OCI-LY1 (cell line): ENCODE measurements at regions not wholly inside any gene's neighbourhood (a gene's known extent, or its start where the extent isn't known, plus 50 kb on each side); places are given as distances from the start of the nearest gene placed in this dataset.

ENCODE experiments used
- H2AFZ ChIP-seq: fragments of 200-600 bp; sonication (generic), shearing (Covaris generic); 2 replicates; pipeline ENCODE4 v1.6.0; 2014; ENCODE audit warnings: antibody characterized with exemption, mild to moderate bottlenecking, low read length
- H3F3A ChIP-seq: fragments of 200-600 bp; sonication (generic), shearing (Covaris generic); 2 replicates; pipeline ENCODE4 v1.6.0; 2014; ENCODE audit warnings: mild to moderate bottlenecking, antibody characterized with exemption, low read length, moderate library complexity; ENCODE audit not compliant: insufficient read depth
- H3K27ac ChIP-seq: fragments of 200-600 bp; sonication (generic); 2 replicates; pipeline ENCODE4 v1.5.1; 2014; ENCODE audit warnings: low read length, mixed run types, mild to moderate bottlenecking, low read depth; ENCODE audit not compliant: poor library complexity, severe bottlenecking
- H3K27me3 ChIP-seq: fragments of 200-600 bp; sonication (generic); 2 replicates; pipeline ENCODE4 v1.6.0; 2014; ENCODE audit warnings: antibody characterized with exemption, mild to moderate bottlenecking, low read length, moderate library complexity; ENCODE audit not compliant: insufficient read depth
- H3K36me3 ChIP-seq: fragments of 200-600 bp; sonication (generic); 2 replicates; pipeline ENCODE4 v1.6.1; 2014; ENCODE audit warnings: mild to moderate bottlenecking, antibody characterized with exemption, low read length, moderate library complexity, mixed read lengths; ENCODE audit not compliant: insufficient read depth
- H3K4me1 ChIP-seq: fragments of 200-600 bp; sonication (generic); 2 replicates; pipeline ENCODE4 v1.5.1; 2014; ENCODE audit warnings: mild to moderate bottlenecking, low read length, moderate library complexity; ENCODE audit not compliant: insufficient read depth, severe bottlenecking
- H3K4me2 ChIP-seq: fragments of 200-600 bp; sonication (generic), shearing (Covaris generic); 2 replicates; pipeline ENCODE4 v1.6.1; 2014; ENCODE audit warnings: low read length
- H3K4me3 ChIP-seq: fragments of 200-600 bp; sonication (generic); 2 replicates; pipeline ENCODE4 v1.5.1; 2014; ENCODE audit warnings: low read length, low read depth, mild to moderate bottlenecking, mixed read lengths; ENCODE audit not compliant: poor library complexity, severe bottlenecking
- H3K79me2 ChIP-seq: fragments of 200-600 bp; shearing (Covaris generic); 2 replicates; pipeline ENCODE4 v1.6.1; 2016; ENCODE audit warnings: mixed run types, low read length, mixed read lengths; ENCODE audit not compliant: insufficient read depth
- H3K9ac ChIP-seq: fragments of 200-600 bp; sonication (generic), shearing (Covaris generic); 2 replicates; pipeline ENCODE4 v1.6.1; 2014; ENCODE audit warnings: mild to moderate bottlenecking, low read length, mixed read lengths
- H3K9me2 ChIP-seq: fragments of 200-600 bp; sonication (generic), shearing (Covaris generic); 2 replicates; pipeline ENCODE4 v1.6.1; 2014; ENCODE audit warnings: low read depth, mild to moderate bottlenecking, low read length, mixed read lengths
- H3K9me3 ChIP-seq: fragments of 200-600 bp; shearing (Covaris generic); 2 replicates; pipeline ENCODE4 v1.6.1; 2014; ENCODE audit warnings: low read length, mixed read lengths
- H4K20me1 ChIP-seq: fragments of 200-600 bp; sonication (generic), shearing (Covaris generic); 2 replicates; pipeline ENCODE4 v1.6.0; 2016; ENCODE audit warnings: mild to moderate bottlenecking, low read length; ENCODE audit not compliant: insufficient read depth
- EZH2 ChIP-seq: fragments of 200-600 bp; sonication (generic), shearing (Covaris generic); IDR thresholded peaks from 2 replicates; pipeline ENCODE4 v1.8.0; 2017; ENCODE audit warnings: borderline replicate concordance, mixed run types, mild to moderate bottlenecking, antibody characterized with exemption, low read length, moderate library complexity, mixed read lengths
- TF ChIP-seq, protein P1 (sequence below): fragments of 200-600 bp; sonication (generic), shearing (Covaris generic); IDR thresholded peaks from 2 replicates; pipeline ENCODE4 v1.5.1; 2017; ENCODE audit warnings: mild to moderate bottlenecking, antibody characterized with exemption, low read length, moderate library complexity, mixed read lengths

DNA sequence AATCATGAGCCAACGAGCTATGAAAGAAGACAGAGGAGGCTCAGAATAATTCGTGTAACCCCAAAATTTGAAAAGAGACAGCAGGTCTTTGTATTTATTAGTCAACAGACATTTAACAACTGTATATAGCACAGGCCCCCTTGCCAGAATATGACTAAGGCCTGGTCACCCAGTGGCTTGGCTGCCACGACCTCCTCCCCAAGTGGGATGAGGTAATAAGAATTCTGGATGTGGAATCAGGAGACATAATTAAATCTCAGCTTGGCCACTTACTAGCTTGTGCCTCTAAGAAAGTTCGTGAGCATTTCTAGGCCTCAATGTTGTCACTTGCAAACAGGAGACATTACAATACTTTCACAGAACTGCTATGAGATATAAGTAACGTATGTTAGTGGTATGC, 134.2 kb upstream of the TNFSF4 start:
- H4K20me1 ChIP-seq = no peaks in the 10 kb centered on the region
- TF ChIP-seq EZH2 = no peak
- TF ChIP-seq, protein P1, sequence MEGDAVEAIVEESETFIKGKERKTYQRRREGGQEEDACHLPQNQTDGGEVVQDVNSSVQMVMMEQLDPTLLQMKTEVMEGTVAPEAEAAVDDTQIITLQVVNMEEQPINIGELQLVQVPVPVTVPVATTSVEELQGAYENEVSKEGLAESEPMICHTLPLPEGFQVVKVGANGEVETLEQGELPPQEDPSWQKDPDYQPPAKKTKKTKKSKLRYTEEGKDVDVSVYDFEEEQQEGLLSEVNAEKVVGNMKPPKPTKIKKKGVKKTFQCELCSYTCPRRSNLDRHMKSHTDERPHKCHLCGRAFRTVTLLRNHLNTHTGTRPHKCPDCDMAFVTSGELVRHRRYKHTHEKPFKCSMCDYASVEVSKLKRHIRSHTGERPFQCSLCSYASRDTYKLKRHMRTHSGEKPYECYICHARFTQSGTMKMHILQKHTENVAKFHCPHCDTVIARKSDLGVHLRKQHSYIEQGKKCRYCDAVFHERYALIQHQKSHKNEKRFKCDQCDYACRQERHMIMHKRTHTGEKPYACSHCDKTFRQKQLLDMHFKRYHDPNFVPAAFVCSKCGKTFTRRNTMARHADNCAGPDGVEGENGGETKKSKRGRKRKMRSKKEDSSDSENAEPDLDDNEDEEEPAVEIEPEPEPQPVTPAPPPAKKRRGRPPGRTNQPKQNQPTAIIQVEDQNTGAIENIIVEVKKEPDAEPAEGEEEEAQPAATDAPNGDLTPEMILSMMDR = no peak
- no peaks in the 10 kb centered on the region for H3K9me2 ChIP-seq
- no peak overlapping the region for H2AFZ ChIP-seq
- no peaks in the 10 kb centered on the region for H3K4me1 ChIP-seq
- no peaks in the 10 kb centered on the region for H3F3A ChIP-seq
- no peak overlapping the region for H3K27ac ChIP-seq
- H3K79me2 ChIP-seq = no peaks in the 10 kb centered on the region
- H3K9me3 ChIP-seq = no peaks in the 10 kb centered on the region
- no peaks in the 10 kb centered on the region for H3K36me3 ChIP-seq
- no peak overlapping the region for H3K9ac ChIP-seq
- H3K27me3 ChIP-seq = no peaks in the 10 kb centered on the region
- no peak overlapping the region for H3K4me3 ChIP-seq
- no peak overlapping the region for H3K4me2 ChIP-seq

DNA sequence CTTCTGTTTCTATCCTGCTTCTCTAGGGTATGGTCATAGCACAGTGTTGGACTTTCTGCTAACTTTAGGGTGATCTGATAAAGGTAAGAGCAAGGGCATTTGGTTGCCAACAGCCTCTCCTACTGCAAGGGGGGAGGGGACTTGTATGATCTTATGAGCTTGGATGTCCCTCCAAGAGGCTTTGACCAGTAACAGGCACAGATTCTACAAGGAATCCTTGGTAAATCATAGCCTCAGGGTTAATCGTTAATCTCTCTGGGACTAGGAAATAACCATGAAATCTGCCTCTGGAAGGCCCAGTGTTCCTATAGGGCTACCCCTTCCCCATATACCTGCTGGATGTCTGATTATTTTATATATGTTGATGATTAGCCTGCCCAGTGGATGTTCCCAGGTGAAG, 134.8 kb upstream of the TNFSF4 start:
- Histone ChIP-seq H3K79me2 (no peaks in the 10 kb centered on the region), H4K20me1 (no peaks in the 10 kb centered on the region), H3K9ac (no peak overlapping the region), H3K9me2 (no peaks in the 10 kb centered on the region), H3K27me3 (no peaks in the 10 kb centered on the region), H3K36me3 (no peaks in the 10 kb centered on the region), H3K4me2 (no peak overlapping the region), H3K4me1 (no peaks in the 10 kb centered on the region), H2AFZ (no peak overlapping the region), H3K27ac (no peak overlapping the region), H3K4me3 (no peak overlapping the region), H3F3A (no peaks in the 10 kb centered on the region), H3K9me3 (no peaks in the 10 kb centered on the region)
- TF ChIP-seq EZH2 = no peak
- TF ChIP-seq, protein P1 = no peak

DNA sequence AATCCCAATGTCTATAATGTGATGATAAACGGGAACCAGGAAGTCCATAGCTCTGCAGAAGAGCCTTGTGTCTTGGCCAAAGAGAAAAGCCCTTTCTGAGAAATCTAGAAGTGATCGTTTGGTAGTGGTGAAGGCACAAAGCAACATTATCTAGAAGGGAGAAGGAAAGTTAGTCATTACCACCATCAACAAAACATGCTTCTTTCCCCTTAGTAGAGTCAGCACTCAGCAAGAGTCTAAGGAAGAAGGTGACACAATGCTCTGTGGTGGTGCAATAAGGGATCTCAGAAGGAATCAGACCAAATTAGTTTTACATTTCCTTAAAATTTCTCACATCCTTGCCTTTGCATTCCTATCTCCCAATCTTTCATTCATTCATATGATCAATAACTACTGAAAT, 134.4 kb upstream of the PRDX6 start:
- H3K4me2 ChIP-seq = no peak overlapping the region
- no peaks in the 10 kb centered on the region for H3K9me2 ChIP-seq
- no peak overlapping the region for H3K27ac ChIP-seq
- no peak overlapping the region for H3K9ac ChIP-seq
- no peaks in the 10 kb centered on the region for H3K27me3 ChIP-seq
- H2AFZ ChIP-seq = no peak overlapping the region
- no peaks in the 10 kb centered on the region for H3K36me3 ChIP-seq
- H3K79me2 ChIP-seq = no peaks in the 10 kb centered on the region
- no peak overlapping the region for H3K4me3 ChIP-seq
- no peaks in the 10 kb centered on the region for H3F3A ChIP-seq
- no peak for TF ChIP-seq EZH2
- TF ChIP-seq, protein P1 = no peak
- H4K20me1 ChIP-seq = no peaks in the 10 kb centered on the region
- H3K4me1 ChIP-seq = no peaks in the 10 kb centered on the region
- no peaks in the 10 kb centered on the region for H3K9me3 ChIP-seq
